DOHH2 (cell line): ENCODE measurements at regions not wholly inside any gene's neighbourhood (a gene's known extent, or its start where the extent isn't known, plus 50 kb on each side); places are given as distances from the start of the nearest gene placed in this dataset.

Experiments
- CTCF ChIP-seq: fragments of 200-600 bp; sonication (generic); IDR thresholded peaks from one replicate; pipeline ENCODE4 v1.5.1; 2014; ENCODE audit warnings: antibody characterized with exemption, mild to moderate bottlenecking, low read depth, low read length; ENCODE audit not compliant: poor library complexity, severe bottlenecking
- EZH2phosphoT487 ChIP-seq: fragments of 200-600 bp; sonication (generic); IDR thresholded peaks from 2 replicates; pipeline ENCODE4 v1.6.1; 2017; ENCODE audit warnings: borderline replicate concordance, mild to moderate bottlenecking, antibody characterized with exemption, low read length, moderate library complexity, mixed read lengths

- TF ChIP-seq CTCF (no peak), EZH2phosphoT487 (no peak)
These were observed 323.1 kb upstream of the CBLB start for GRCh38 chr3:106191913-106192312.
